ENCODE measurements at regions not wholly inside any gene's neighbourhood (a gene's known extent, or its start where the extent isn't known, plus 50 kb on each side); places are given as distances from the start of the nearest gene placed in this dataset.

- no peak for FAIRE-seq
These were observed 450.0 kb downstream of the GATA3 start for GRCh38 chr10:8504499-8504898.

- no peak for FAIRE-seq
These were observed 452.7 kb downstream of the GATA3 start for GRCh38 chr10:8507156-8507555.

- FAIRE-seq: no peak
These were observed 454.4 kb downstream of the GATA3 start for GRCh38 chr10:8508882-8509281.

- no peak for FAIRE-seq
These were observed 456.0 kb downstream of the GATA3 start for GRCh38 chr10:8510471-8510870.

- FAIRE-seq: no peak
These were observed 456.5 kb downstream of the GATA3 start for GRCh38 chr10:8511026-8511425.

DNA sequence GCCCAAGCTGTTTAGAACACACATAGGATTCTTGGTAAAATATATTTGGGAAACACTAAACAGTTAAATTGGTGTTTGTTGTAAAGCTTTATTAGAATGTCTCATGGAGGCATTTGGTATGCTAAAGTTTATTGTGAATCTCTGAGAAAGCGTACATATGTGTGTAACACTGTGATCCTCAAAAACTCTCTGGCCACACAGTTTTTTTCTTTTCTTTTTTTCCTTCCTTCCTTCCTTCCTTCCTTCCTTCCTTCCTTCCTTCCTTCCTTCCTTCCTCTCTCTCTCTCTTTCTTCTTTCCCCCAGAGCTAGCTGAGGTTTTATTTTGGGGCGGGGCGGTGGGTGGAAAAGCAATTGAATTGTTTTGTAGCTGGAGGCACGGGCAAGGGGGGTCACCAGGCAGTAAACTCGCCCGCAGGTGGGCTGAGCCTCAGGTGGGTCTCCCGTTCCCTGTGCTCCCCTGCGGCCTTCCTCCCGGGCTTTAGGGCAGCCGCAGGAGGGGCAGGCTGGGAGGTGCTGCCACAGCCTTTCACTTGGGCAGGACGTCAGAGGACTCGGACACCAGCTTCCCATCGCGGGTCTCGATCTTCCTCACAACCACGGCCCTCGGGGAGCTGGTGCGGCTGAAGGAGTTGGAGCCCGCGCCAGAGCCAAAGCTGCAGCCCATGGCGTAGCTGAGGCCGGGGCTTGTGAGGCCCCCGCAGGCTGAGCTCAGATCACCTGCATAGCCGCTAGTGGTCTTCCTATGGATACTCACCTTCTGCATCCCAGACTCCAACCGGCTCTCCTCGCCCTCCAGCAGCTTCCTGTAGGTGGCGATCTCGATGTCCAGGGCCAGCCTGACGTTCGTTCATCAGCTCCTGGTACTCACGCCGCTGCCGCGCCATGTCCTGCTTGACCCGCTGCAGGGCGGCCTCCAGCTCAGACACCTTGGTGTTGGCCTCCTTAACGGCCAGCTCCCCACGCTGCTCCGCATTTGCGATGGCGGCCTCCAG is 459.0 kb downstream of the GATA3 start:
- FAIRE-seq: no peak

DNA sequence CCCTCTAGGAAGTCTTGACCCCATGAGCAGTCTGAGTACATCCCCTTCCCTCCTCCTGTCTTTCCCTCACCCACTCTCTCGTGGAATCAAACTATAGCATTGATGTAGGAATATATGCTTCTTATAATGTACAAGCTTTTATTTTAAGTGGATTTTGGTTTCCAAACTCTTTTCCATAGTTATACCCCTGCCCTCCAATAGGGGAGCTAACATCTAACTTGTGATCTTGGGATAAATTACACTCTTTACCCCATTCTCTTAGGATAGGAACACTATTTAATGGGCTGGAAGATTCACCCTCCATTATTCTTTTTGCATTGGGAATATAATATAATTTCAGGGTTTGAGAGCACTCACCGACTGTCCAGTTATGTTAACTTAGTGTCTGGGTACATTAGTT is 465.9 kb downstream of the GATA3 start:
- no peak for FAIRE-seq

DNA sequence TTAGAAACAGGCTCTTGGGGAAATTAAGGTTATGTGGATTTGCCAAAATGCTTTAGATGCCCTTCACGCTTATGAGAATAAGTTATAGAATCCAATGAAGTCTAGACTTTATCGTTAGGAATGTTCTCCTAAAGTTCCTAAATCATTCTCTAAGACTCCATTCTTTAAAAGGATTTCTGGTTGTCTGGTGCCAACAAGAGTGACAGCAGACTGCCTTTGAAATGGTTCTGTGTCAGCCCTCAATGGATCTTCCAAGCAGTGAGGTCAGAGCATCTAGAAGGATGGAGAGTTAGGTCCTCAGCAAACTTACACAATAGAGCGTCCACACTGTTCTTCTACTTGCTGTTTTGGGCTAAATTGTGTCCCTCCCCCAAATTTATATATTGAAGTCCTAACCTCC is 473.3 kb downstream of the GATA3 start:
- FAIRE-seq: no peak

- no peak for FAIRE-seq
These were observed 476.6 kb downstream of the GATA3 start for GRCh38 chr10:8531116-8531515.

- FAIRE-seq: no peak
These were observed 478.2 kb downstream of the GATA3 start for GRCh38 chr10:8532647-8533046.

- FAIRE-seq: no peak
These were observed 479.0 kb downstream of the GATA3 start for GRCh38 chr10:8533462-8533861.

- FAIRE-seq: no peak
These were observed 479.6 kb downstream of the GATA3 start for GRCh38 chr10:8534096-8534495.

GRCh38 chr10:8534891-8535290 is 480.4 kb downstream of the GATA3 start:
- FAIRE-seq: no peak

DNA sequence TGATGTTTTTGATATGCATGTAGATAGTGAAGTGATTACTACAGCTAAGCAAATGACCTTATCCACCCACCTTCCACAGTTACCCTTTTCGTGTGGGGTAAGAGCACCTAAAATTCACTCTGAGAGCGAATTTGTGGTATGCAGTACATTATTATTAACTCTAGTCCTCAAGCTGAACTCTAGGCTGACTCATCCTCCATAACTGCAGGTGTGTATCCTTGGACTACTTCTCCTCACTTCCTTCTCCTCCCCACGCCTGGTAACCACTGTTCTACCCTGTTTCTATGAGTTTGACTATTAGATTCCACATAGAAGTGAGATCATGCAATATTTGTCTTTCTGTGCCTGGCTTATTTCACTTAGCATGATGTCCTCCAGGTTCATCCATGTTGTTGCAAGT is 484.6 kb downstream of the GATA3 start:
- no peak for FAIRE-seq

DNA sequence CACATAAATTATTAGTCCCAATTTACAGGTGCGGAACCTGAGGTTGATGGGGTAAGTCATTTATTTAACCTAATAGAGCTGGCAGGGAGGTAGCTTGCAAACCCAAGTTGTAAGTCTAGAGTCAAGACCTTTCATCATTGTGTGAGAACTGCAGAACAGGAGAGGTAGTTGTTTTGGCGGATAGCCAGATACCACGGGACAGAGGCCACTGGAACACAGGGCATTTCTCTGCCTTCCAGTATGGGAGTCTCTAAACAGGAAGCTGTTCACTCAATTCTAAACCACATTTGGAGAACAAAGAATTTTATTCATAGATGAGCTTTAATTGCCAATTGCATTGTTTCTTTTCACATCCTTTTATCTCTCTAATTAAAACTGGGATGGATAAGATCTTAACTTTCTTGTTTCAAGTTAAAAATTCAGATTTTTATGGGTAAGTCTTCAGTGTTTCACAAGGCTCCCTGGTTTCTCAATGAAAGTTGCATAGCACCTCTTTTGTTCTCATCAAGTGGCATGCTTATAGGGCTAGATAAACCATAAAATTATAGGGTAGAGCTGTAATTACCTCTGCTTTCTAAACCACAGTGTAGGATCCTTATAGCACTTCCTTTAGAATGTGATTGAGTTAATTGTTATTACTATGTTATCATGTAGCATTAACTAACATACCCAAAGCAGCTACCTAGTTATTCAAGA is 489.0 kb downstream of the GATA3 start:
- FAIRE-seq: no peak

GRCh38 chr10:8544057-8544380 is 489.5 kb downstream of the GATA3 start:
- no peak for FAIRE-seq

DNA sequence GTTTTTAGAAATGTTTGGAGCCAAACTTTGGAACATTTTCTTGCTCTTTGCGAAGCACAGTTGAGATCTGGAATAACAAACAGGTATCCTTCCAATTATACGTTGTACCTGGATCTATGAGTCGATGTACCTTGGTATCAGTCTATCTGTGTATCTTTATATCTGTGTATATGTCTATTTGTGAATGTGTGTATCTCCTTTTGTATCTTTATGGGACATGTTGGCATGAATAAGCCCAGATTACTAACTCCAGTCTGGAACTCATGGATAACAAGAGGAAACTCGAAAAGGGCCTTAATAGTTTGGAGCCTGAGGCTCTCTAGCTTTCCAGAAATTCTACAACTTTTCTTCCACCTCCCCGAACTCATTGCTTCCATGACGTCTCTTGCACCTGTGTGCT is 490.0 kb downstream of the GATA3 start:
- no peak for FAIRE-seq

GRCh38 chr10:8554574-8554973 is 500.1 kb downstream of the GATA3 start:
- no peak for FAIRE-seq

GRCh38 chr10:8556321-8556720 is 501.8 kb downstream of the GATA3 start:
- no peak for FAIRE-seq

GRCh38 chr10:8563478-8563877 is 509.0 kb downstream of the GATA3 start:
- no peak for FAIRE-seq

- FAIRE-seq: no peak
These were observed 512.2 kb downstream of the GATA3 start for GRCh38 chr10:8566737-8567136.

DNA sequence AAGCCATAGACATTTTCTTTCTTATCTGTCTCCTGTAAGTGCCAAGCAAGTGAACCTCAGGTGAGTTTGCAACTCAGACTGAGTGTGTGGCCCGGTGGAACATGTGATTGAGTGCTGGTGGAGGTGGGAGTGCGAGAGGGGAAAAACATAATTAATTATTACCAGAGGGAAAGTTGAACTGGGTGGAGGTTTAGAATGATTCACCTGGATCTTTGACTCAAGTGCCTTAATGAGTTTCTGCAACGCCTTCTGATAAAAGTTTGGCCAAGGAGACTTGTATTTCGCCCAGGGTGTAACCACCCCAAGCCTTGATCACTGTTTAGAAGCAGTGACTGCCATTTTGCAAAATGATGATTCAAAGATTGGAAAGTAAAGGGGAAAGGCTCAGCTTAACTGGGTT is 513.9 kb downstream of the GATA3 start:
- FAIRE-seq: no peak

- FAIRE-seq: no peak
These were observed 521.1 kb downstream of the GATA3 start for GRCh38 chr10:8575620-8576019.

GRCh38 chr10:8576281-8576680 is 521.8 kb downstream of the GATA3 start:
- no peak for FAIRE-seq
